Nephron (organoid): ENCODE measurements at regions not wholly inside any gene's neighbourhood (a gene's known extent, or its start where the extent isn't known, plus 50 kb on each side); places are given as distances from the start of the nearest gene placed in this dataset.

Experiments
- H3K27ac Mint-ChIP-seq, 3 experiments: 2 replicates each; pipeline ENCODE4 v1.8.0; 2020; ENCODE audit warnings: mixed read lengths in 3 of 3, mild to moderate bottlenecking in 2 of 3, moderate library complexity in 1 of 3
- H3K27me3 Mint-ChIP-seq: 2 replicates; pipeline ENCODE4 v1.8.0; 2021; ENCODE audit warnings: low read depth, mild to moderate bottlenecking, moderate library complexity, mixed read lengths
- H3K36me3 Mint-ChIP-seq: 2 replicates; pipeline ENCODE4 v1.8.0; 2020; ENCODE audit warnings: low read depth, mixed read lengths
- H3K4me1 Mint-ChIP-seq: 2 replicates; pipeline ENCODE4 v1.8.0; 2020; ENCODE audit warnings: mixed read lengths
- H3K4me3 Mint-ChIP-seq, 3 experiments: 2 replicates each; pipeline ENCODE4 v1.8.0; 2020; ENCODE audit warnings: mild to moderate bottlenecking in 3 of 3, mixed read lengths in 3 of 3, moderate library complexity in 2 of 3
- H3K9me3 Mint-ChIP-seq: 2 replicates; pipeline ENCODE4 v1.8.0; 2020; ENCODE audit warnings: mixed read lengths
- TF ChIP-seq, protein P1 (sequence below), 3 experiments: fragments of 200-600 bp; sonication (generic); IDR thresholded peaks; one replicate each; pipeline ENCODE4 v1.5.0; 2021; ENCODE audit warnings: antibody characterized with exemption in 3 of 3; ENCODE audit not compliant: unreplicated experiment in 3 of 3

DNA sequence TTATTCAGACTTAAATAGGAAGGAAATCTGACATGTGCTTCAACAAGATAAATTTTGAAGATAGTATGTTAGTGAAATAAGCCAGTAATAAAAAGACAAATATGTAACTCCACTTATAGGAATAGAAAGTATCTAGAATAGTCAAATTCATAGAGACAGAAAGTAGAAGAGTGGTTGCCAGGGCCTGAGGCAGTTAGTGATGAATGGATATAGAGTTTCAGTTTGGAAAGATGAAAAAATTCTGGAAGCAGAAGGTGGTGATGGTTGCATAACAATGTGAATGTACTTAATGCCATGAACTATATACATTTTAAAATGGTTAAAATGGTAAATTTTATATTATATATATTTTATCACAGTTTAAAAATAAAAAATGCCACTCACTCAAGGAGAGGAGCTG, 54.3 kb downstream of the HAND2 start:
- no peaks in the 10 kb centered on the region for H3K4me1 Mint-ChIP-seq
- H3K36me3 Mint-ChIP-seq, result no peaks in the 10 kb centered on the region

DNA sequence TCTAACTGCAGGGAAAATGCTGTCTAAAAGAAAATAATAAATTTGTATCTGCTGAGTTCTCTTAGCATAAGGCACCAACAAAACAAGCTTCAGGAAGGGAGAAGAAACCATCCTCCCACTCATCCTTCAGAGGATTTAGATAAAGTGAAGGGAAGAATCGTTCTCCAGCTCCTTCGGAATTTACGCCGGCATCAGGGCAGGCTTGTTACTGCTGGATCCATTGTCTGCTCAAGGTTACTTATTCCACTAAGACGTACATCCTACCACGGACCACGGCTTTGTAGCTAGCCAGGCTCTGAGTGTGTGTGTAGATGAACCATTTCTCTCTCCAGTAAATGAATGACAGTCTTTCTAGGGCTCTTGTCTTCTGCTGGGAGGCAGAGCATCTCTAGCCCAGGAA, 60.4 kb downstream of the HAND2 start:
- H3K9me3 Mint-ChIP-seq, result no peaks in the 10 kb centered on the region

More for the DNA sequence above, 54.3 kb downstream of the HAND2 start:
- no peak overlapping the region for H3K4me3 Mint-ChIP-seq
- no peaks in the 10 kb centered on the region for H3K27me3 Mint-ChIP-seq
- H3K9me3 Mint-ChIP-seq, result no peaks in the 10 kb centered on the region
- TF ChIP-seq, protein P1, sequence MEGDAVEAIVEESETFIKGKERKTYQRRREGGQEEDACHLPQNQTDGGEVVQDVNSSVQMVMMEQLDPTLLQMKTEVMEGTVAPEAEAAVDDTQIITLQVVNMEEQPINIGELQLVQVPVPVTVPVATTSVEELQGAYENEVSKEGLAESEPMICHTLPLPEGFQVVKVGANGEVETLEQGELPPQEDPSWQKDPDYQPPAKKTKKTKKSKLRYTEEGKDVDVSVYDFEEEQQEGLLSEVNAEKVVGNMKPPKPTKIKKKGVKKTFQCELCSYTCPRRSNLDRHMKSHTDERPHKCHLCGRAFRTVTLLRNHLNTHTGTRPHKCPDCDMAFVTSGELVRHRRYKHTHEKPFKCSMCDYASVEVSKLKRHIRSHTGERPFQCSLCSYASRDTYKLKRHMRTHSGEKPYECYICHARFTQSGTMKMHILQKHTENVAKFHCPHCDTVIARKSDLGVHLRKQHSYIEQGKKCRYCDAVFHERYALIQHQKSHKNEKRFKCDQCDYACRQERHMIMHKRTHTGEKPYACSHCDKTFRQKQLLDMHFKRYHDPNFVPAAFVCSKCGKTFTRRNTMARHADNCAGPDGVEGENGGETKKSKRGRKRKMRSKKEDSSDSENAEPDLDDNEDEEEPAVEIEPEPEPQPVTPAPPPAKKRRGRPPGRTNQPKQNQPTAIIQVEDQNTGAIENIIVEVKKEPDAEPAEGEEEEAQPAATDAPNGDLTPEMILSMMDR (IDR thresholded peaks at IDR 0.05; ENCODE audit: unreplicated experiment in 3 of 3), result no peak
- H3K27ac Mint-ChIP-seq, result no peak overlapping the region

DNA sequence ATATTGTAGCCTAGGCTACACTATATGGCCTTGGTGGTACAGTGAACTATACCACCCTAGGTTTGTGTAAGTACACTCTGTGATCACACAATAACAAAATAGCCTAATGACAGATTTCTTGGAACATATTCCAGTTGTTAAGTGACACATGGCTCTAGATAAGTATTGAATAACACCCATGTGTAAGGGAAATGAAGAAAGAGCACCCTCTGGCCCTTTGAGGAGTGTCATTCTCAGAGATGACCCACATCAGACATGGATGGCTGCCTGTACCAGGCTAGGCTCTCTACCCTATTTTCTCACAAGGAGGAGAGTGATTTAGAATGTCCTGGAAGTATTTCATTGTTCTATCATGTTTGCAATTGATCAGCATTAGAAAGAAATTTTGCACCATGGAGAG, 61.7 kb downstream of the HAND2 start:
- Mint-ChIP-seq H3K9me3 (no peaks in the 10 kb centered on the region), H3K27me3 (no peaks in the 10 kb centered on the region), H3K4me1 (peaks cover 5% of the 10 kb centered on the region), H3K36me3 (no peaks in the 10 kb centered on the region), H3K4me3 (no peak overlapping the region), H3K27ac (peak overlapping the region in 1 of 3 experiments; percentile 72)
- TF ChIP-seq, protein P1 (IDR thresholded peaks at IDR 0.05; ENCODE audit: unreplicated experiment in 3 of 3), result no peak

More for the DNA sequence above, 60.4 kb downstream of the HAND2 start:
- H3K27ac Mint-ChIP-seq, result peak overlapping the region in 1 of 3 experiments; percentile 43
- H3K4me1 Mint-ChIP-seq, result peaks cover 3% of the 10 kb centered on the region
- no peaks in the 10 kb centered on the region for H3K36me3 Mint-ChIP-seq
- TF ChIP-seq, protein P1 (IDR thresholded peaks at IDR 0.05; ENCODE audit: unreplicated experiment in 3 of 3), result no peak
- H3K27me3 Mint-ChIP-seq, result no peaks in the 10 kb centered on the region
- no peak overlapping the region for H3K4me3 Mint-ChIP-seq

GRCh38 chr4:173466101-173466500, 63.9 kb downstream of the HAND2 start:
- Mint-ChIP-seq H3K4me3 (no peak overlapping the region), H3K36me3 (peaks cover 5% of the 10 kb centered on the region), H3K27ac (peak overlapping the region in 1 of 3 experiments; percentile 37), H3K9me3 (no peaks in the 10 kb centered on the region), H3K27me3 (no peaks in the 10 kb centered on the region), H3K4me1 (peaks cover 5% of the 10 kb centered on the region)
- TF ChIP-seq, protein P1 (IDR thresholded peaks at IDR 0.05; ENCODE audit: unreplicated experiment in 3 of 3), result no peak

GRCh38 chr4:173464481-173464880, 65.5 kb downstream of the HAND2 start:
- TF ChIP-seq, protein P1 (IDR thresholded peaks at IDR 0.05; ENCODE audit: unreplicated experiment in 3 of 3), result no peak
- no peaks in the 10 kb centered on the region for H3K27me3 Mint-ChIP-seq

GRCh38 chr4:173463816-173464215, 64.9 kb upstream of the SCRG1 start:
- H3K4me3 Mint-ChIP-seq, result no peak overlapping the region
- TF ChIP-seq, protein P1 (IDR thresholded peaks at IDR 0.05; ENCODE audit: unreplicated experiment in 3 of 3), result no peak
- H3K4me1 Mint-ChIP-seq, result peaks cover 5% of the 10 kb centered on the region
- H3K27me3 Mint-ChIP-seq, result no peaks in the 10 kb centered on the region
- no peak overlapping the region for H3K27ac Mint-ChIP-seq
- H3K9me3 Mint-ChIP-seq, result no peaks in the 10 kb centered on the region
- H3K36me3 Mint-ChIP-seq, result peaks cover 8% of the 10 kb centered on the region

More at GRCh38 chr4:173464481-173464880, 65.5 kb downstream of the HAND2 start:
- Mint-ChIP-seq H3K4me1 (peaks cover 5% of the 10 kb centered on the region), H3K9me3 (no peaks in the 10 kb centered on the region), H3K36me3 (peaks cover 5% of the 10 kb centered on the region), H3K4me3 (no peak overlapping the region), H3K27ac (no peak overlapping the region)
